DND-41 (cell line): ENCODE measurements at regions not wholly inside any gene's neighbourhood (a gene's known extent, or its start where the extent isn't known, plus 50 kb on each side); places are given as distances from the start of the nearest gene placed in this dataset.

Experiments
- EZH2 ChIP-seq: IDR thresholded peaks from 3 replicates; pipeline ENCODE4 v1.6.1; 2012; ENCODE audit warnings: borderline replicate concordance, low read depth, mild to moderate bottlenecking, moderate library complexity, low read length, inconsistent platforms; ENCODE audit not compliant: severe bottlenecking
- TF ChIP-seq, protein P1 (sequence below): IDR thresholded peaks from 2 replicates; pipeline ENCODE4 v1.5.1; 2012; ENCODE audit warnings: borderline replicate concordance, low read length, moderate library complexity, mild to moderate bottlenecking; ENCODE audit not compliant: poor library complexity, severe bottlenecking; ENCODE audit errors: extremely low read depth

DNA sequence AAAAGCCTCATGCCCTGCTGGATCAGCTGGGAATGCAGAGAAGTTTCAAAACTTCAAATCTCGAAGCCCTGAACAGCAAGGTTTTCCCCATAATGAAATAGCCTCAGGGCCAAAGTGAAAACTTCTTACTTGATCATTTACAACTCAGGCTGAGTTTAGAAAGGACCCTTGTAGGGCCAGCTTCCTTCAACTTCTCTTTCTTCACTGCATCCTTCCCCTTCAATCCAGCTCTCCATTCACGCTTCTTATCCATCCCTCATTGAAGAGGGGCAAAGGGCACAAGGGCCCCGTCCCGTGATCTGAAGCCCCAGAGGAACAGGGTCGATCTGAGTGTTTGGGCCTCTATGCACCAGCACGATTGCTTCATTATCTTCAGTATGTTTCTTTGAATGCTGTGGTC lies 392.2 kb upstream of the CELF2 start:
- no peak for TF ChIP-seq EZH2
- TF ChIP-seq, protein P1, sequence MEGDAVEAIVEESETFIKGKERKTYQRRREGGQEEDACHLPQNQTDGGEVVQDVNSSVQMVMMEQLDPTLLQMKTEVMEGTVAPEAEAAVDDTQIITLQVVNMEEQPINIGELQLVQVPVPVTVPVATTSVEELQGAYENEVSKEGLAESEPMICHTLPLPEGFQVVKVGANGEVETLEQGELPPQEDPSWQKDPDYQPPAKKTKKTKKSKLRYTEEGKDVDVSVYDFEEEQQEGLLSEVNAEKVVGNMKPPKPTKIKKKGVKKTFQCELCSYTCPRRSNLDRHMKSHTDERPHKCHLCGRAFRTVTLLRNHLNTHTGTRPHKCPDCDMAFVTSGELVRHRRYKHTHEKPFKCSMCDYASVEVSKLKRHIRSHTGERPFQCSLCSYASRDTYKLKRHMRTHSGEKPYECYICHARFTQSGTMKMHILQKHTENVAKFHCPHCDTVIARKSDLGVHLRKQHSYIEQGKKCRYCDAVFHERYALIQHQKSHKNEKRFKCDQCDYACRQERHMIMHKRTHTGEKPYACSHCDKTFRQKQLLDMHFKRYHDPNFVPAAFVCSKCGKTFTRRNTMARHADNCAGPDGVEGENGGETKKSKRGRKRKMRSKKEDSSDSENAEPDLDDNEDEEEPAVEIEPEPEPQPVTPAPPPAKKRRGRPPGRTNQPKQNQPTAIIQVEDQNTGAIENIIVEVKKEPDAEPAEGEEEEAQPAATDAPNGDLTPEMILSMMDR = no peak
